ENCODE measurements at regions not wholly inside any gene's neighbourhood (a gene's known extent, or its start where the extent isn't known, plus 50 kb on each side); places are given as distances from the start of the nearest gene placed in this dataset.

DNA sequence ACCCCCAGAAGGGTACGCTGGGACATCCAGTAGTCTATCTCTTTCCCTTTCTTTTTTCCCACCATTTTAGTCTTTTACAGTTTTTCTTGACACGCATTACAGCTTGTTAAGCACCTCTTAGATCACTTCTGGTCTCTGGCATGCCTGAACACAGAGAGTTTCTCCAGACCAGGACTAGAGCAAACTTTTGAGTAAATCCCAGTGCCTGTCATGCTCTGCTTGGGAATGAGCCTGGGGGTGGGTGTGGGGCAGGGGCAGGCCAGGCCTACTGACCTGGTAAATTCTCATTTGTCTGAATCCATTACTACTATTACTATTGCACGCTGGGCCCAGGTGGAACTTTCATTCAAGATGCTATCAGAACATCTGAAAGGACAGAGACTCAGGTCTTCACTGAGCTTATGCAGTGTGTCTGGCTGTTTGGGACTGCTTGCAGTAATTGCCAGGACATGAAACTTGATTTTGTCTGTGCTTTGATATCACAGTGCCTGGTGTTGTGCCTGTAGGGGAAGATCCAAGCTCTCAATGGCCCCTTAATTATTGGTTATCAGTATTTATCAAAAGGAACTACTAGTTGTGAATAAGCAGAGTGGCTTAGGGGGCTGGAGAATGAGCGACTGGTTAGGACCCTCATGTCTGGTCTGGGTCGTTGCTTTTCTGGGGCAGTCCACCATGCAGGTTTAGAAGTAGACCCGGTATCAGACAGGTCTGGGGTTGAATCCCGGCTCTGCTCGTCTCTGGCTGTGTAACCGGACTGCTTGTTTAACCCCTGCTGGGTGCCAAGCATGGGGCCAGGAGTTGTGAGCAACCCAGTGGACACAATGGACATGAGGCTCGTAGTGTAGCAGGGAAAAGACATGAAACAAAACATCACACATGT, 196.1 kb upstream of the TLE3 start (continued):
- TF ChIP-seq FOSL1 (IDR thresholded peaks at IDR 0.05; ENCODE audit: insufficient read depth, low read depth, low read length) (no peak), BACH1 (IDR thresholded peaks at IDR 0.05; ENCODE audit: low read length) (no peak), EGR1 (IDR thresholded peaks at IDR 0.05; ENCODE audit: borderline replicate concordance, low read depth, low read length) (no peak)
- TF ChIP-seq, protein P1, sequence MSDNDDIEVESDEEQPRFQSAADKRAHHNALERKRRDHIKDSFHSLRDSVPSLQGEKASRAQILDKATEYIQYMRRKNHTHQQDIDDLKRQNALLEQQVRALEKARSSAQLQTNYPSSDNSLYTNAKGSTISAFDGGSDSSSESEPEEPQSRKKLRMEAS (IDR thresholded peaks at IDR 0.05): no peak
- TF ChIP-seq, protein P2, sequence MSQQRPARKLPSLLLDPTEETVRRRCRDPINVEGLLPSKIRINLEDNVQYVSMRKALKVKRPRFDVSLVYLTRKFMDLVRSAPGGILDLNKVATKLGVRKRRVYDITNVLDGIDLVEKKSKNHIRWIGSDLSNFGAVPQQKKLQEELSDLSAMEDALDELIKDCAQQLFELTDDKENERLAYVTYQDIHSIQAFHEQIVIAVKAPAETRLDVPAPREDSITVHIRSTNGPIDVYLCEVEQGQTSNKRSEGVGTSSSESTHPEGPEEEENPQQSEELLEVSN (IDR thresholded peaks at IDR 0.05): no peak

Measured in H1 (cell line).